ENCODE measurements at regions not wholly inside any gene's neighbourhood (a gene's known extent, or its start where the extent isn't known, plus 50 kb on each side); places are given as distances from the start of the nearest gene placed in this dataset.
"Not testable (repeated sequence)": the region's sequence is repeated elsewhere in the genome, so short reads cannot be mapped to it uniquely, and the experiment has no call there.

DNA sequence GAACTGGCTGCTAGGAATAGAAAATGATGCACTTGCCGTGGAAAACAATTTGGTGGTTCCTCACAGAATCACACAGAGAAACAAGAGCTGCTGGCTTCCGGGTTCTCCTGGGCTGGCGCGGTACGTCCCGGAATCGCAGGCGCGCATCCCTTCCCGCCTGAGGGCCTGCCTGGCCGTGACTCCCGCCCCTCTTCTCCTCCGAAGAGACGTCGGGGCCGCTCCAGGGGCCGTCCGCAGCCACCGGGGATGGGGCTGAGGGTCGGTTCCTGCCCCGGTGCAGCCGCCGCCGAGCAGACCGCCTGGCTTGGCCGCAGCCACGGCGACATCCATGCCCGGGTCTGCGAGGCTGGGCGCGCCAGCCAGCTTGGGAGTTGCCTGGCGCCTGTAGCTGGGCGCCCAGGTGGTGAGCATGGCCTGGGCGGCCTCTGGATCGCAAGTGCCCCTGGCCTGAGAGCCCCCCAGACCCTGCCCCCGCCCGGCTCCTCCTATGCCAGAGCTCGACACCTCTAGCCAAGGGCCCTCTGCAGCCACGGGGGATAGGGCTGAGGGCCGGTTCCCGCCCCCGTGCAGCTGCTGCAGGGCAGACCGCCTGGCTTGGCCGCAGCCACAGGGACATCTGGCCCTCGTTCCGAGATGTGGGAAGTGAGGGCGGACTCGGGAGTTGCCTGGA lies 83.9 kb upstream of the ZNG1F start:
- peak; percentile 73 for DNase-seq

DNA sequence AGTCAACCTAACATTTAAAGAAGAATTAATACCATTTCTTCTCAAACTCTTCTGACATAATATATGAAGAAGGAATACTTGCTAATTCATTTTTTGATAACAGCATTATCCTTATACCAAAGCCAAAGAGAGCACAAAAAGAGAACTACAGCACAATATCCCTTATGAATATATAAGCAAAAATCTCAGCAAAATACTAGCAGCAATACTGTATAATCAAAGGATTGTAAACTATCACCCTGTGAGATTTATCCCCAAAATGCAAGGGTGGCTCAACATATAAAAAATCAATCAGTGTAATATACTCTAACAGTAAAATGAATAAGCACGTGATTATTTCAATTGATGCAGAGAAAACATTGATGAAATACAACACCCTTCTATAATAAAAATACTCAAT lies 81.9 kb upstream of the ZNG1F start:
- not testable (repeated sequence) for DNase-seq

DNA sequence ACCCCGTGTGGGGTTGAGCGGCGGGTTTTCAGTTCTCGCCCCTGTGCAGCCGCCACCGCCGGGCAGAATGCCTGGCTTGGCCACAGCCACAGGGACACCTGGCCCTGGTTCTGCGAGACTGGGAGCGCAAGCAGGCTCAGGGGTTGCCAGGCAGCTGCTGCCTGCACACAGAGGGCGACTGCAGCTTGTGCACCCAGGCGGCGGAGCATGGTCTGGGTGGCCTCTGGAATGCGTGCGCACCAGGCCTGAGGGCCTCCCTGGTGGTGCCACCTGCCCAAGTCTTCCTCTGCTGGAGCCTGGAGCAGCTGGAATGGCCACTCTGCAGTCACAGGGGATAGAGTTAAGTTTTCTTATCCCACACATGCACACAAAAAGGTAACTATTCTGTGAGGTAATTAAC lies 80.4 kb upstream of the ZNG1F start:
- DNase-seq, result not testable (repeated sequence)

DNA sequence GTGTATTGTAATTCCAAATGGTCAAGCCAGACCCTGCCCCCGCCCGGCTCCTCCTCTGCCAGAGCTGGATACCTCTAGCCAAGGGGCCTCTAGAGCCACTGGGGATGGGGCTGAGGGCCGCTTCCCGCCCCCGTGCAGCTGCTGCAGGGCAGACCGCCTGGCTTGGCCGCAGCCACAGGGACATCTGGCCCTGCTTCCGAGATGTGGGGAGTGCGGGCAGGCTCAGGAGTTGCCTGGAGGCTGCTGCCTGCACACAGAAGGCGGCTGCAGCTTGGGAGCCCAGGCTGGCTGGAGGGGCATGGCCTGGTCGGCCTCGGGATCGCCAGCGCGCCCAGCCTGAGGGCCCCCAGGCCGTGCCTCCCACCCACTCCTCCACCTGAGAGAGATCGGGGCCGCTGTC lies 79.9 kb upstream of the ZNG1F start:
- not testable (repeated sequence) for DNase-seq

GRCh38 chr9:41266602-41267001 lies 77.5 kb upstream of the ZNG1F start:
- not testable (repeated sequence) for DNase-seq

DNA sequence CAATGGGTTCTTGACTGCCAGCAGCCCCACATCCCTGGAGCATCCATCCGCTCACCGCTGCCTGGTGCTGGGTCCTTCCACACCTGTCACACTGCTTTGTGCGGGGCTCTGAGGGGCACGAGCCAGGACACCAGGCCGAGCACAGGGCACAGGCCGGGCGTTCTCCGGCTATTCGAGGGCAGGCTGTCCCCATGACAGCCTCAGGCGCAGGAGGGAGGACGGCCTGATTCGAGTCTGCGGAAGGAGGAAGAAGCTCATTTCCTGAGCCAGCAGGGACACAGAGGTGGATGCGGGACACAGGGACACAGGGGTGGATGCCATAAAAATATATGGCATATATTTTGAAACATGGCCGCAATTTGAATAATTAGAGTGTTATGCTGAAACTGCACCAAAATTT lies 76.9 kb upstream of the ZNG1F start:
- not testable (repeated sequence) for DNase-seq

- DNase-seq, result peak; percentile 31
Observed at GRCh38 chr9:41251973-41252372, 62.9 kb upstream of the ZNG1F start.

DNA sequence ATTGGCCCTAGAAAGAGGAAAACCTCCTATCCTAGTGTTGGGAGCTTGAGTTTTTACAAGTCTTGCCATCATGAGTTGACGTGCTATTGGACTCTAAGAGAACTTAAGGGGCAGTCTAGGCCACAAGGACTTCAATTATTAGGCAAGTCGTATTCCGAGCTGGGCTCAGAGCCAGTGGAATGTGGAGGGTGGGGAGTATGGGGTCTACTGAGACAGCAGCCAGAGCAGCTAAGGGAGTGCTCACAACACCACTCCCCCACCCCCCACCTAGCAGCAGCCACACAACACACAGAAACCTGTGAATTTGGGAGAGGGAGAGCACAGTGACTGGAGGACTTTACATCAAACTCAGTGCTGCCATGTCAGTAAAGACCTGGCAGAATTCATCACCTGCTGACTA lies 62.0 kb upstream of the ZNG1F start:
- DNase-seq, result peak; percentile 55

DNA sequence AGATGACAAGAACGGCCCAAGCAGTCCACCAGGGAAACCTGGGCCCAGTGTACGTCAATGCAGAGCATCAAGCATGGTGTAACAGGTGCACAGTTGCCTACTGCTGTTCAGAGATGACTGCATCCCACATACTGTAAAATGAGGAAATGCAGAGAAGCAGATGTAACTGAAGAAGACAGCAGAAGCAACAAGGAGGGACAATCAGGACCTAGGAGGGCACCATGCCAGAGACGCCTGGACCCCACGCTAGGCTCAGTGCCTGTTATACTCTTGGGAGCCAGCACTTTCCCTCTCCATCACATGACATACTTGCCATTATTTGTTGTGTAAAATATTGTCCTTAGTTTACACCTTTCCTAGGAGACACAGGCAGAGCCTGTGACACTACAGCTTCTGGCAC lies 57.6 kb upstream of the ZNG1F start:
- DNase-seq, result not testable (repeated sequence)
